ENCODE measurements at regions not wholly inside any gene's neighbourhood (a gene's known extent, or its start where the extent isn't known, plus 50 kb on each side); places are given as distances from the start of the nearest gene placed in this dataset.

DNA sequence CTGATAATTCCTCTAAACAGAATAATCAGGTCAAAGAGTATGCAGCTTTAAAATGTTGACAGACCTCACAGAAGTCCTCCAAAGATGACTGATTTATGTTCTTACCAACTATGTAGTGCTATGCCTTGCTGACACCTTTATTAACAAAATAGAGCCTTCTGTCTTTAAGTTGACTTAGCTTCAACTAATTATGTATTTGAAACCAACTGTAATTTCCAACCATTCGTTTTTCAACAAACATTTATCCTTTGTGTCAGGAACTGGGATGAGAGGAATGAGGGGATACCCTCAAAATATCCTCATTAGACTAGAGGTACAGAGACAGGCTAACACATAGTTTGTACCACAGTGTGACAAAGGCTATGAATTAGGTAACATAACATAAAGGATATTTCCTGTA is 186.2 kb upstream of the ZNF217 start:
- no peak for TF ChIP-seq CTCF (IDR thresholded peaks at IDR 0.05; ENCODE audit: insufficient read depth, low read length, poor library complexity, severe bottlenecking)
- no peak for TF ChIP-seq EZH2phosphoT487 (conservative IDR thresholded peaks at IDR 0.05; ENCODE audit: low read length)

All from SU-DHL-6 (cell line).